Left kidney (tissue), 1 donor: ENCODE measurements at regions not wholly inside any gene's neighbourhood (a gene's known extent, or its start where the extent isn't known, plus 50 kb on each side); places are given as distances from the start of the nearest gene placed in this dataset.

Experiments
- DNase-seq: peaks from one replicate; pipeline ENCODE4 v3.0.0-alpha.2; 2013

DNA sequence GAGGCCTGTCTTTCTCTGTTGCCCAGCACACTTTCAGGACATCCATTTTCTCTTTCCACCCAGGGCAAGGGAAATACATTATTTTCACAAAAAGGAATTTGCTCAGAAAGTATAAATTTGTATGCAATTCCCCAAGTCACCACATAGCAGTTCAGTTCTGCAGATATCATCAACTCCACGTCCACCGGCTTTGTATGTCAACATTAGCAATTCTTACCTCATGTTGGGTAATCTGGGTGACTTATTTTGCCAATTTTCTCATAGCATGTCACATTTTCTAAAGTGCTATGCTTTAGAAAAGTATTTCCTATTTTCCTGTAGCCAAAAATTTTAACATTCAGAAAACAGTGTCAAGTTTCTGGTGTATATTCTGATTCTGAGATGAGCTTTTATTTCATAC lies 501.8 kb downstream of the EFNB2 start:
- no peak for DNase-seq

DNA sequence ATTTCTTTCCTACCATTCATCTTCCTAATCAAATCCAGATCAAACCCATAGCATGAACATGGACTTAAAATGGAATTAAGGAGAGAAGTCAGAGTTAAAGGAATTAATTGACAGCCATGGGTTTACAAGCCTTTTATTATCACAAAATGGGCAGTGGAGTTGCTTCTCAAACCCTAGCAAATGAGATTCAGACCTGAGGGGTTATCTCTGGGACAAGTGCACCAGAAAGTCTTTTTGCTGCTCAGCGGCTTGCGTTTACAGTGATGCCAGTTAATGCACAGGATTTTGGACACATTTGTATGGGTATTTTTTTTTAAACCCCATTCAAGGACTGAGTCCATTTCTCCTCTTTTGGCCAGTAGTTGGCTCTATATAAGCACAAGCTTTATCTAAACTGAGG lies 503.0 kb downstream of the EFNB2 start:
- no peak for DNase-seq

DNA sequence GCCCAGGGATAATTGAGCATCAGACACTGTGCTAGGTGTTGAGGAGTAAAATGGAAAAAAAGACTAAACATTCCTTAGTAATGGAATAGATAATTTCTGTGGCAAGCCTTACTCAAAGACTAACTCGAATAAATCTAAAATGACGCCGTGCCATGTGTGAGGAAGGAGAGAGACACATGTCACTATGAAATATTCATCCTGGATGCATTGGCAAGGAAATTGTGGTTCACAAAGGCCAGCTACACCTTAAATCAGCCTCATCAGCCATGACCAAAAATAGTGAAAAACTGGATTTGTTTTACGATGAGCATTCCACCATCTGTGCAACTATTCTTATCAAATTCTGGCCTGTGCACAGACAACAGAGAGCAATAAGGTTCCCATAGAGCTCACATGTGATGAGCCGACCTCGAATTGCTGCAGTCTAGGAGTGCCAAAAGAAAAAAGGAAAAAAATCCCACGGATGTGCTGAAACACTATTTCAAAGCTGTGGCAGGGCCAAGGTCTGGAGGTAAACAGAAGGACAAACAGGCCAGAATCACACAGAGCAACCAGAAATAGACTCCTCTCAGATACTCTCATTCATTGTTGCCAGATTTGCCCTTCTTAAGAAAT lies 505.7 kb downstream of the EFNB2 start:
- no peak for DNase-seq

DNA sequence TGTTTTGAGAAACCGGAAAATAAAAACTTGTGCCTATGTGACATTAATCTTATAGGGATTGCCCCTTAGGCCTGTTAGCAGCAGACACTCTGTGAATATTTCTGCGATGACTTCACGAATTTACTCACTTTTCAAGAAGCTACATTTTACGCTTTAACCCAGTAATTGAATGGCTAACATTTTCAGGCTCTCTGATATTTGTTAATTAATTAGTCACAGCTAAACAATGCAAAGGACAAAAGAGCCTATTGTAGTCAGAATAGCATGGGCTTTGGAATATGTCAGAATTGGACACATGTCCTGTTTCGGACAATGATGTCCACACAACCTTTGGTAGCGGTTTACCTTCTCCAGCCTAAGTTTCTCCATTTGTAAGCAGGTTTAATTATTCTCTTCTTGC lies 506.6 kb downstream of the EFNB2 start:
- DNase-seq: no peak

DNA sequence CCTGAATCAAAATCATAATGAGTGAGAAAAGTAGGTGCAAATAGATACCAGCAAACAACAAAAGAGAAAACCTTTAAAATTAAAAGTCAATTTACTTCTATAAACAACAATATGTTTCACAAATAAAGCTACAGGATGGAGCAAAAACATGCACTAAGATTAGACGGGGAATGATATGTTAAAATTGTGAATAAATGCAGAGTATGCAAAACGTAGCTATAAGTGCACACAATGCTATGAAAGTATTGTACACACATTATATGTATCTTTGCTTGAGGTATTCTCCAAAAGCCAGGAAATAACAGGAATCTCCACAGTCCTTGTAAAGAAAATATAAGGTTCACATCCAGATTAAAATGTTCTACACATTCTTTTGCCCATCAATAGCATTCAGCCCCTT lies 523.9 kb downstream of the EFNB2 start:
- no peak for DNase-seq

DNA sequence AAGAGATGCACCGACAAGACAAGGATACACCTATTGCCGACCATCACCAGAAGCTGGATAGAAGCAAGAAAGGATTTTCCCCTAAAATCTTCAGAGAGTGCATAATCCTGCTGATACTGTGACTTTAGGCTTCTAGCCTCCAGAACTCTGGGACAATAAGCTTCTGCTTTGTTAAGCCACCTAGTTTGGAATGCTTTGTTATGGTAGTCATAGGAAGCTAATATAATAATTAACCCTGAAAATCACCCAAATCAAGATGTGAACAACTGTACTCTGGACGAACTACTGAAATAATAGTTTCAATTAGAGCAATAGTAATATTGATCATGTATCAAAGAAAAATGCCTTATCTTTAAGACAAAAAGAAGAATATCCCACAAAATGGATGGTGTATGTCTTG lies 524.6 kb downstream of the EFNB2 start:
- no peak for DNase-seq

DNA sequence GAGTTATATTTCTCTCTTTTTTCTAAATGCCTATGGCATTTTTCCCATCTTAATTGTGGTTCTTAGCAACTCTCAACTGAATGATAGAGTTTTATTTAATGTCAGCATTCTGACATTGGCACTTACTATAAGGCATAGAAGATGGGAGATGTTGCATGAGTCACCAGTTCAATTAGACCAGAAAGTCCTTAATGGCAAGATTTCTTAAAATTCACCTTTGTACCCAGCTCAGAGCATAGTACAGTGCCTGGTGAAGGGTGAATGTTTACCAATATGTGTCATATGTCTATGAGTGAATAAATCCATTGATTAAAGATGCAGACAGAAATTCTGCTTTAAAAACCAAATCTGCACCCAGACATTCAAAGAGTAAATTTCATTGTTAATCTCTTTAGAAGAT lies 526.9 kb downstream of the EFNB2 start:
- DNase-seq: no peak

DNA sequence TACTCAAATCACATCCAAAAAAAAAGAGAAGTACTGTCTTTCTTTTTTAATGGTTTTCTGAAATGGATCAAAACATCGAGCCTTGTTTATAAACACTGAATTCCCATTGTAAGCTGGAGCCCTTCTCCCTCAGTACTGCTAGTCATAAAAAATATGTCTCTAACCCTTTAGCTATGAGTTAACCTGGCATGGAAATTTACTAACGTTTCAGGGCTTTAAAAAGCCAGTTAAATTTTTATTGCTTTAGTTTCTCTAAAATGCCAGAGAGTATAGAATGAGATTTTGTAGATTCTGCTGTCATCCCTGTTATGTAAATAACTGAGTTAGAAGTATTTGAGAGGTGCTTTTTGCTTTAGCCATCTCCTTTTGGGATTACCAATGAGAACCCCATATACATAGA lies 528.3 kb downstream of the EFNB2 start:
- no peak for DNase-seq

DNA sequence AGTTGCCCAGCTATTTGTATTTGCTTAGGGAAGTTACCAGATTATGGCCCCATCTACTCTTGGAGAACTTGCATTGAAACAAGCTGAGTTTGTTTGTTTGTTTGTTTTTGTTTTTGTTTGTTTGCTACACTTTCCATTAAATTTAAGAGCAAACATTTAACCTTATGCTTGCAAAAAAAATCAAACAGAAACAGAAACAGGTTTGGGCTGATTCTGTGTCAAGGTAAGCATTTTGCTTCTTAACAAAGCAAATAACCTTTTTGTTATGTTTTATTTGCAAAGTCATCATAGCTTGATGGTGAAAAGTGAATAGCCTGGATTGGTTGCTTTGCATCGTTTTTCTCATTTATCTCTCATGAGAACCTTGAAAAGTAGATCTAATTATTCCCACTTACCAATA lies 531.8 kb downstream of the EFNB2 start:
- no peak for DNase-seq

DNA sequence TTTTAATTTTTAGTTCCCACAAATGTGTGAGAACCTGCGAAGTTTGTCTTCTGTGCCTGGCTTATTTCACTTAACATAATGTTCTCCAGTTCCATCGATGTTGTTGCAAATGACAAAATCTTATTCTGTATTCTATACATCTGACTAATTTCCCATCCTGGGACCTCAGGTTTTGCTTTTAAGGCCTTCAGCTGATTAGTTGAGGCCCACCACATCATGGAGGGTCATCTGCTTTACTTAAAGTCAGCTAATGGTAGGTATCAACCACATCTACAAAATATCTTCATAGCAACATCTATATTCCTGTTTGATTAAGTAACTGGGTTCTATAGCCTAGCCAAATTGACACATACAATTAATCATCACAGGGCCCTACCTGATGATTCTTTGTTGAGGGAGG lies 534.0 kb downstream of the EFNB2 start:
- no peak for DNase-seq

DNA sequence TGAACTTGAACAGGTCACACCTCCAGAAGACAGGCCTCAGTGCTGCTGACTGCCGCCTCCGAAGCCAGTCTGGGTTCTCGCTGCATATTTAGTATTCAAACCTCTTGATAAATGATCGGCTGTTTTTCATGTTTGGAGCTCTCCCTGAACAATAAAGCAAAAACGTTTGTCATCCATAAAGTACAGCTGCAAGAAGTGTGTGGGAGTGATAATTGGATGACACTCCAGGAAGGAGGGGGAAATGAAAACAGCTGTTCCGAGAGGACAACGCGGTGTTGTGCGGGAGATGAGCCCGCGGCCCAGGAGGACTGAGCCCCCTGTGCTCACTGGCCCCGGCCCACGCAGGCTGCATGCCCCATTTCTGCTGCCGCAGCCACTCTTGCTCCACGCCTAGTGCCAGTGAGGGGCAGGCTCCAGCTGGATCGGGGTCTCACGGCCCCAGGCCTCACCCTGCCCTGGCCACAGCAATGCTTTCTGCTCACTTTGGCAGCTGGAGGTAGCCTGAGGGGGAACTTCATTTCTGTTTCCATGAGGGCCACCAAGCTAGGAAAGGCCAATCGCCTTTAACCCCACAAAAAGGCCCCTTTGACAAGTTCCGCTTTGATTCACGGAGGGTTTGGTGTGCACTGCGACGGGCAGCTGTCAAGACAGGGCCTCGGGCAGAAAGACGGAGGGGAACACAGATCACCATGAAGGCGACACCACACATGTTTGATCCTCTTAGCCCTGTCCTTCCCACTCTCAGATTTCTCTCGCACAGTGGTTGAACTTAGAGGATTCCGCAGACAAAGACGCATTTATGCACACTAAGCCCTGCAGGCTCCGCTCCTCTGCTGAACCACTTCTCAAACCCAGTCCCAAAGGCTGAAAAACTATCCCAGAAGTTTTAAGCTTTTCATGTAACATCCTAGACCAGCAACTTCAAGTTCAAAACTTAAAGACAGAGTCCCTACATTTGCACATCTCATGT lies 537.6 kb downstream of the EFNB2 start:
- peak; percentile 60 for DNase-seq

DNA sequence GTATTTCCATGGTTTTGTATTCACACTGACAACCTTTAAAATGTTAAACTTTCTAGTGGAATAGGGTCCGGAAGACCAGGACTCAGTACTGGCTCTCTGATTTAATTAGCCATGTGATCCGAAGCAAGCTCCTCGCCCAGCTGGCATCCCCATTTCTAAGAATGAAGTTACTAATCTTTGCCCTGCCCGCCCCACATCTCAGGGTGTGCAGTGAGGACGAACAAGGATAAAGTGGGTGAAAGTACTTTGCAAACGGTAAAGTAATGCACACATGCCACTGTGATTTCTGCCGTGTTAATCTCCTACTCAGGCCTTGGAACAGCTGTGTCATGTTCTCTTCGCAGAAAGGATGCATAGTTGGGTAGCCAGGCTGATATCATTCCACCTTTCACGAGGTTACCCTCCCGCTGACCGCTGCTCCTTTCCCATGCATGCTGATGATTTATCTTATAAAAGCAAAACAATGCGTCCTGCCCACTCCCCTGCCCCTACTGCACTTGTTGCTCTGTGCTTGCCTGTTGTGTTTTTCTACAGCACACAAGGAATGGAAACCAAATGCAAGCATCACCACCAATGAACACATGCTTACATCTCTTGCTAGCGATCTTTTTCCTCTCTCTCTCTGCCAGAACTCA lies 539.0 kb downstream of the EFNB2 start:
- DNase-seq: no peak

DNA sequence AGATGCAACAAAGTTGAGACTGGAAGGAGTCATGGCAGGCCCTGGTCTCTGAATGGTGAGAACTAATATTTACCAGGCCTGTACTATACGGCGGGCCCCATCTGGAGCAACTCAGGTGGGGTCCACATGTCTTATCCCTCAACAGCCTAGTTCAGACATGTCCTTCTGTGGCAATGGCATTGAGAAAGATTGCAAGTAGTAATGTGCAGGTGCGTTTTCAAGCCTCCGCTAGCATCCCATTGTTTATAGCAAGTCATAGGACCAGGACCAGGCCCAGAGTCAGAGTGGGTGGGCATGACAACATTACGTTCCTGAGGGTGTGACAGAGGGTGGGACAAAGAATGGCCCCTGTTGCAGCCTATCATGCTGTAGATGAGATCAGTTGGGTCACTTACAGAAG lies 541.1 kb downstream of the EFNB2 start:
- DNase-seq: no peak

DNA sequence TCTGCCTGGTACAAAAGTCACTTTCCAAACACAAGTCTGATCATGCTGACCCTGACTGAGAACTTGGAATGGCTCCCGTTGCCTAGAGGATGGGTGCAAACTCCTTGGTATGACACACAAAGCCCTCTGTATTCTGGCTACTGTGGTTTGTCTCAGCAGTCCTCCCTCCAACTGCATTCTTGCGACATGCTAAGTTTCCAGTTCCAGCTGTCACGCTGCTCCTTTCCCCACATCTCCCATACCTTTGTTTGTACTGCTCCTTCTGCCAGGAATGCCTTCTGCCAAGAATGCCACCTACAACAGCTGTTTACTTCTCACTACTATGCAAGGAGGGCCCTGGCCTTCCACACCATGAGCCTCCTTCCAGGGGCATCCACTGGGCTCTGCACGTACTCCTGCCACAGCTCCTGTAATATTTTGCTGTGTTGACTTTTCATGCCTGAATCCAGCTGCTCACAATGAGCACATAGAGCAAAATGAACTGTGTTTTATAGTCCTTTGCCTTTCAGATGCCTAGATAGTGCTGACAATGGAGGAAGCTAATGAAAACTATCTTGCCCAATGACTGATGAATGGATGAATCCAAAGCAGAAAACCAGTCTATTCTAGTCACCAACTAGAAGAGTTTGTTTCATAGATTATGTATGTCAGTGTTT lies 543.7 kb downstream of the EFNB2 start:
- no peak for DNase-seq

DNA sequence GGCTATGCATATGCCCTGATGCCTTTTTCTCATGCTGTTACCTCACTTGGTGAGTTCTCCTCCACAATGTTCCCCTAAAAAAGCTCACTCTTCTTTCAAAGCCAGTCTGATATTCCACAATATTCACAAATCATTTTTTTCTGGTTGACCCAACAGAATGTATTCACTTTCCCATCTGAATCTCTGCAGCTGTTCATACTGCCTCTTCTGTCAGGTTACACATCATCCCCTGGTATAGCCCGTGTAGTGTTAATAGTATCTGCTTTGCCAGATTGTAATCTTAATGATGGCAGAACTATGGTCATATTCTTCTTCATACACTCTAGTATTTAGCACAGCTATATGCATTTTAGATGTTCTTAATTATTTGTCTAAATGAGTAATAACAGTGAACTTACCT lies 544.3 kb downstream of the EFNB2 start:
- no peak for DNase-seq

DNA sequence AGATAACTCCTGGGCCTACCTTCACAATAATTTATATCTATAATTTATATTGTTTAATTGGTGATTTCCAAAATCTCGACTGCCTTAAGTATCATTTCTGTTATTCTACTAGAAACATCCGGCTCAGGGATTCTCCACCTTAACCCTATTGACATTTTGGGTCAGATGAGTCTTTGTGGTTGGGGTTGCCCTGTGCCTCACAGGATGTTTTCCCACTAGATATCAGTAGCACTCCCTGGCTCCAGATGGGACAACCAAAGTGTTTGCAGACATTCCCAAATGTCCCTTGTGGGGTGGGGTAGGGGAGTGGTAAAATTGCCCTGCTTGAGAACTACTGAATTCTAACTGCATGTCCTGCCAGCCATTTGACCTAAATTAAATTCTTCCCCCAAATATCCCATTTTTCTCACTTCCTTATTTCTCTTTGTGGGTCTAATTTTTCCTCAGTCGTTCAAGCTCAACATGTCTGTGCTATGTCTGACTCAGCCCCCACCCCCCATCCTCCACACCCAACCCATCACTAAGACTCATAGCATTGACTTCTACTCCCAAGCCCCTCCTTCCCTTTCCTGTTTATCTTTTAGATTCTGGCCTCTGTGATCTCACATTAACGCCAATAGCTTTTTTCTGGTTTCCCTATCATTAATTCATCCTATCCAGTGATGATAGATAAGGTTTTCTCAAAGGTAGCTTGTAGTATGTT lies 545.1 kb downstream of the EFNB2 start:
- no peak for DNase-seq

DNA sequence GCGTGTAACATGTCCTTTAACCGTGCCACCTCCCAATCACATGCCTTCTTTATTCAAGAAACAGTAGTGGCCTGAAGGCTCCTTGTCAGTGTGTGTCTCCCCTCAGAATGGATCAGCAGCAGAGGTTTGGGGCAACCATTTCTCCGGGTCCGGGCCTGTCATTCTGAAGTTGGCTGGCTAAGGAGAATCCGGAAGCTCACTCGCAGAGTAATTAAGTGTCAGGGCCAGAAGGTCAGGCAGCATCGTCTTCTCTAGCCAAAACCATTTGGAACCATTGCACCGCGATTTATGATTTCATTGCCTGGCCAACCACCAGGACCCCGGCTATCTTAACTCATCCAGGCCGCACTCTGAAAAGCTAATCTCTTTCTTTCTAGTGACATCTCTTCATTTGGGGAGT lies 550.8 kb downstream of the EFNB2 start:
- no peak for DNase-seq

DNA sequence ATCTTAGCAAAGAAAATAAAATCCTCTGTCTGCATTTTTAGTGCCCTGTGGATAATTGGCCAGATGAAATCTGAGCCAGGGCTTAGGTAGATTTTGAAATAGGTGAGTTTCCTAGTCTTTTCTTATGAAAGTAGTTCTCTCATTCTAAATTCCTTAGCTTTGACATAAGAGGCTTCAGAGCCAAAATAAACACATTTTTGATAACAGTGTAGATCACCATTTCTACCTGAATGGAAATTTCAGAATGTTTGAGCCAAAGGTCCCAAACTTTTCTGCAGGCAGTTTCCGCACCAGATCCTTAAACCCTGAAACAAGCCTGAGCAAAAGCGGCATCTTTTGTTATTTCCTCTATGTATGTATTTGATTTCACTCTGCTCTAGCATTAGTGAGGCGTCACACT lies 551.2 kb downstream of the EFNB2 start:
- DNase-seq: no peak

DNA sequence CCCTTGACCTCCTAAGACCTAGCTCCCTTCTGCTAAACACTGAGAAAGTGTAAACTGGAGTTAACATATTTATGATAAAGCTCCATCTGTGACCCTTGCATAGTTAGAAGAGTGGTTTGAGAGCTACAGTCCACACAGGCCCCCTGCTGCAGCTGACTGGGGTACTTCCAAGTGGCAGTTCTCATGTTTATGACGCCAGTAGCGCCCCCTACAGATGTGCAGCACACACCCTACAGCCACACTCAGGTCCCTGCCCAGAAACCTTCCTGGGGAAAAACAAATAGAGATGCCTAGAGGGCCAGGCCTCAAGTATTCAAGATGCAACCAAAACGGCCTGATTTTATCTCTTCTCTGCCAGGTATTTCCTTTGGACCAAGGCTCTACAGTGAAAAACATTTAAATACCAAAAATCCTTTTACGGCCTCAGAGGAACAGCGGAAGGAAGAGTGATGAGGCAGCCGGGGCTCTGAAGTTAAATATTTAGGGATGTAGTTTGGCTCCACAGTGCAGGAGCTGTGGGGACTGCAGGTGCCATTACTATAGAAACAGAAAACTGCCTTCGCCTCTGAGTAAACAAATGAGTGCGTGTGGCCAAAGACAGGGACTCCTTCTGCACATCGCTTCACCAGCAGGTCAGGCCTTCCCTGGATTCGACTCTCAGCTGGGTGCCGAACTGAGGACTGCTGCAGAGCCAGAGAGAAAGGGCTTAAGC lies 553.1 kb downstream of the EFNB2 start:
- DNase-seq: no peak

DNA sequence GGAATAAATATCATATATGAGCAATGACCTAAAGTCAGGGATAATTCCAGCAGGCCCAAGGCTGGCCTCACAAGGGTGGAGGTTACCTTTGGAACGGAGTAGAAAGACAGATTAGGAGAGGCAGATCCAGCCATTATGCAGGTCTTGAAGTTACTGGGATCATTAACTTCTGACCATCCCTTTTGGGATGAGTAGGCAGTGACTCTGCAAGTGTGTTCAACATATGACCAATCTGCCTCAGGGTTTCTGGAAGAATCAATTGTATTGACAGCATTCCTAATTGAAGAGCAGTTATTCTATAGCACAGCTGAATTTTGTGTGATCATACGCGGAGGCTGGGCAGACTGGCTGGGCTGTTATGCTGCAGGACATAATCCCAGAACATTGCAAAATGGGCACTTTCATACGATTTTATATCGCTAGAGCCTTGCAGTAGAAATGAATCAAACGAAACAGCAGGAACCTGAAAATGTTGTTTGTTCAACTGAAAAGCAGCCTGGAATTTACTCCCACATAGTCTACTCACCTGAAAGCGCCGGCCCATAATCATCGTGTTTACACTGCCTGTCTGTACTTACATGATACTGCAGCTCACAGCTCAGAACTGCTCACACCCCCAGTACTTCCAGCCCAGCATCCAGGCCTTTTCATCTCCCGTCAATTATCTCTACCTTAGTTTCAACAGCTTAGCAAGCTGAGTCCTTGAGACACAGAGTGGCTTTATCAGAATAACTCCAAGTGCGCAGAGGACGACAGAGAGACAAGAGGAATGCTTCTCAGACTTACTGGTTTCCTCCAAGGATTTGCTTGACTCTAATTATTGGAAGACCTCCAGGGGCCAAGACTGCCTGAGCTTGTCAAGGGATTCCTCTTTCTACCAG lies 556.1 kb downstream of the EFNB2 start:
- no peak for DNase-seq
